SU-DHL-6 (cell line): ENCODE measurements at regions not wholly inside any gene's neighbourhood (a gene's known extent, or its start where the extent isn't known, plus 50 kb on each side); places are given as distances from the start of the nearest gene placed in this dataset.

Source experiments
- H2AFZ ChIP-seq: fragments of 200-600 bp; sonication (generic); 2 replicates; pipeline ENCODE4 v1.6.1; 2014; ENCODE audit warnings: low read depth, mild to moderate bottlenecking, moderate library complexity, mixed read lengths, antibody characterized with exemption, low read length; ENCODE audit not compliant: severe bottlenecking
- H3F3A ChIP-seq: fragments of 200-600 bp; shearing (Covaris generic); 2 replicates; pipeline ENCODE4 v1.6.0; 2016; ENCODE audit warnings: antibody characterized with exemption, mild to moderate bottlenecking; ENCODE audit not compliant: insufficient read depth
- H3K27ac ChIP-seq: fragments of 200-600 bp; sonication (generic); 2 replicates; pipeline ENCODE4 v1.5.1; 2016; ENCODE audit warnings: low read depth, mild to moderate bottlenecking, low read length, moderate library complexity, mixed read lengths
- H3K27me3 ChIP-seq: fragments of 200-600 bp; sonication (generic), shearing (Covaris generic); 2 replicates; pipeline ENCODE4 v1.6.0; 2014; ENCODE audit warnings: mild to moderate bottlenecking, low read length
- H3K36me3 ChIP-seq: fragments of 200-600 bp; sonication (generic); 2 replicates; pipeline ENCODE4 v1.6.1; 2014; ENCODE audit warnings: mild to moderate bottlenecking, low read length, mixed read lengths
- H3K4me2 ChIP-seq: fragments of 300-600, 200-600 bp; shearing (Covaris generic), sonication (generic); 2 replicates; pipeline ENCODE4 v1.6.0; 2014; ENCODE audit warnings: low read length, low read depth, mild to moderate bottlenecking; ENCODE audit not compliant: poor library complexity, severe bottlenecking
- H3K4me3 ChIP-seq: fragments of 200-600 bp; sonication (generic); 2 replicates; pipeline ENCODE4 v1.5.1; 2014; ENCODE audit warnings: antibody characterized with exemption, low read length, mild to moderate bottlenecking, mixed read lengths; ENCODE audit not compliant: insufficient read depth, poor library complexity, severe bottlenecking
- H3K79me2 ChIP-seq: fragments of 200-600 bp; sonication (generic); 2 replicates; pipeline ENCODE4 v1.6.1; 2014; ENCODE audit warnings: mild to moderate bottlenecking, low read length, moderate library complexity; ENCODE audit not compliant: insufficient read depth
- H3K9ac ChIP-seq: fragments of 200-600 bp; sonication (generic); 2 replicates; pipeline ENCODE4 v1.7.0; 2014; ENCODE audit warnings: mild to moderate bottlenecking, low read length
- H3K9me2 ChIP-seq: fragments of 200-600 bp; sonication (generic); replicated peaks from 2 replicates; pipeline ENCODE4 v1.6.1; 2014; ENCODE audit warnings: low read length; ENCODE audit not compliant: insufficient read depth
- H3K9me3 ChIP-seq: fragments of 200-600 bp; sonication (generic); 2 replicates; pipeline ENCODE4 v1.6.1; 2014; ENCODE audit warnings: low read length, mixed read lengths; ENCODE audit not compliant: insufficient read depth
- H4K20me1 ChIP-seq: fragments of 200-600 bp; sonication (generic); 2 replicates; pipeline ENCODE4 v1.6.1; 2014; ENCODE audit warnings: low read depth, mild to moderate bottlenecking, antibody characterized with exemption, low read length, moderate library complexity, mixed read lengths
- CTCF ChIP-seq: fragments of 200-600 bp; sonication (generic); IDR thresholded peaks from one replicate; pipeline ENCODE4 v1.5.1; 2017; ENCODE audit warnings: antibody characterized with exemption, mild to moderate bottlenecking, low read length, moderate library complexity; ENCODE audit not compliant: insufficient read depth, poor library complexity, severe bottlenecking
- EZH2phosphoT487 ChIP-seq: fragments of 200-600 bp; sonication (generic), shearing (Covaris generic); conservative IDR thresholded peaks from 2 replicates; pipeline ENCODE4 v1.6.1; 2018; ENCODE audit warnings: mild to moderate bottlenecking, antibody characterized with exemption, low read length, moderate library complexity, mixed read lengths

- Histone ChIP-seq H3K9ac (no peak overlapping the region), H3K27me3 (no peaks in the 10 kb centered on the region), H3K9me3 (no peaks in the 10 kb centered on the region), H3K36me3 (no peaks in the 10 kb centered on the region), H4K20me1 (no peaks in the 10 kb centered on the region), H3K4me3 (no peak overlapping the region), H2AFZ (no peak overlapping the region), H3K9me2 (no peaks in the 10 kb centered on the region), H3K27ac (no peak overlapping the region), H3K79me2 (no peaks in the 10 kb centered on the region), H3F3A (no peaks in the 10 kb centered on the region), H3K4me2 (no peak overlapping the region)
- TF ChIP-seq EZH2phosphoT487 (no peak), CTCF (no peak)
Measured at GRCh38 chr3:102537123-102537522, 102.3 kb downstream of the ZPLD1 start.

- TF ChIP-seq CTCF (no peak), EZH2phosphoT487 (no peak)
- Histone ChIP-seq H3K9me3 (no peaks in the 10 kb centered on the region), H3K9ac (no peak overlapping the region), H3K27me3 (no peaks in the 10 kb centered on the region), H4K20me1 (no peaks in the 10 kb centered on the region), H3K9me2 (no peaks in the 10 kb centered on the region), H3K4me3 (no peak overlapping the region), H3K4me2 (no peak overlapping the region), H3K36me3 (no peaks in the 10 kb centered on the region), H3K79me2 (no peaks in the 10 kb centered on the region), H3K27ac (no peak overlapping the region), H3F3A (no peaks in the 10 kb centered on the region), H2AFZ (no peak overlapping the region)
Measured at GRCh38 chr3:102544741-102545140, 109.9 kb downstream of the ZPLD1 start.

GRCh38 chr3:102545276-102545675 is 110.5 kb downstream of the ZPLD1 start:
- Histone ChIP-seq H3K9ac (no peak overlapping the region), H3K4me3 (no peak overlapping the region), H3K79me2 (no peaks in the 10 kb centered on the region), H3K9me3 (no peaks in the 10 kb centered on the region), H3F3A (no peaks in the 10 kb centered on the region), H3K4me2 (no peak overlapping the region), H3K36me3 (no peaks in the 10 kb centered on the region), H3K9me2 (no peaks in the 10 kb centered on the region), H4K20me1 (no peaks in the 10 kb centered on the region), H2AFZ (no peak overlapping the region), H3K27ac (no peak overlapping the region), H3K27me3 (no peaks in the 10 kb centered on the region)
- TF ChIP-seq EZH2phosphoT487 (no peak), CTCF (no peak)
